HG02642 (cell line): ENCODE measurements at regions not wholly inside any gene's neighbourhood (a gene's known extent, or its start where the extent isn't known, plus 50 kb on each side); places are given as distances from the start of the nearest gene placed in this dataset.
A peak's percentile ranks its signal among the peaks of the same experiment; 100 is the strongest.
"Not testable (repeated sequence)": the region's sequence is repeated elsewhere in the genome, so short reads cannot be mapped to it uniquely, and the experiment has no call there.

Experiments used
- ATAC-seq: cut with Tn5 transposase; IDR thresholded peaks from one replicate; pipeline ENCODE4 v1.9.1; 2021; ENCODE audit warnings: mild to moderate bottlenecking; ENCODE audit not compliant: unreplicated experiment, poor library complexity

- no peak for ATAC-seq
Measured at GRCh38 chr20:5696011-5696559, 54.1 kb upstream of the SHLD1 start.

DNA sequence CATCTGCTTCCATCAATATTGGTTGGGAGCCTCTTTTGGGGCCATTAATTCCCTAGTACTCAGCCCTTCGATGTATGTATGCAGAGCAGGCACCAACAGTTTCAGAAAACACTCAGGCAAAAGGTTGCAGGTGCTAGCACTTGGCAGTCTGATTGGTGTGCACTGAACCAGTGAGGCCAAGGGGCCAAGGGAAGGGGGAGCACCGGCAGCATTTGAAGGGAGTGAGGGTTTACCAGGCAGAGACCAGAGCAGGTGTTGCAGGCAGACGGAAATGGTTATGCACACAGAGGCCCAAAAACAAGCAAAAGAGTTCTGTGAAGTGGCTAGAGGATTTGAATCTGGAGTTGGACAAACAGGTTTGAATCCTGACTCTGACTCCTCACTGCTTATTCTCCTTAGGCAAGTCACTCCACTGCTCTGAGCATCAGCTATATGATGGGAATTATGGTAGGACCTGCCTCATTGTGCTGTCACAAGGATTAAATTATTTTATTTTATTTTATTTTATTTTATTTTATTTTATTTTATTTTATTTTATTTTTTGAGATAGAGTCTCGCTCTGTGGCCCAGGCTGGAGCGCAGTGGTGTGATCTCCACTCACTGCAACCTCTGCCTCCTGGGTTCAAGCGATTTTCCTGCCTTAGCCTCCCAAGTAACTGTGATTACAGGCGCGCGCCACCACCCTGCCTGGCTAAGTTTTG lies 58.1 kb upstream of the SHLD1 start:
- ATAC-seq, result peak; percentile 99

- ATAC-seq, result no peak
Measured at GRCh38 chr20:5689463-5689862, 60.7 kb upstream of the SHLD1 start.

- ATAC-seq, result no peak
Measured at GRCh38 chr20:5688431-5688972, 61.7 kb upstream of the SHLD1 start.

DNA sequence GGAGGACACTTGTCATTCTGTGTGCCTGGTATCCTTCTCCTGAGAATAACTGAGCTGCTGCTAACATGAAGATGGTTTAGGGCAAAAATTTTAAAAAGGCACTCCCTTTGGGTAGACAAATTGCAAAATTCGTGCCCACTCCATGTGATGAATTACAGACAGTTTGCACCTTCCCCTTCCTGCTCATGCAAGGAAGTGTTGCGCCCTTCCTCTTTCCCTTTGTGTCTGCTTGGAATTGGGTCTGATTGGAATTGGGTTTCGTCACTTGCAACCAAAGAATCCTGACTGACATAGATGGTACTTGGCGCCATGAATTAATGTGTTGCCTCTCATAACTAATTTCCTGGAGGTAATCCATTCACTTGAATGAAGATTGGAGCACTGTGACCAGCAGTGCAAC lies 62.3 kb upstream of the SHLD1 start:
- no peak for ATAC-seq

GRCh38 chr20:5686384-5687105 lies 63.7 kb upstream of the SHLD1 start:
- no peak for ATAC-seq

DNA sequence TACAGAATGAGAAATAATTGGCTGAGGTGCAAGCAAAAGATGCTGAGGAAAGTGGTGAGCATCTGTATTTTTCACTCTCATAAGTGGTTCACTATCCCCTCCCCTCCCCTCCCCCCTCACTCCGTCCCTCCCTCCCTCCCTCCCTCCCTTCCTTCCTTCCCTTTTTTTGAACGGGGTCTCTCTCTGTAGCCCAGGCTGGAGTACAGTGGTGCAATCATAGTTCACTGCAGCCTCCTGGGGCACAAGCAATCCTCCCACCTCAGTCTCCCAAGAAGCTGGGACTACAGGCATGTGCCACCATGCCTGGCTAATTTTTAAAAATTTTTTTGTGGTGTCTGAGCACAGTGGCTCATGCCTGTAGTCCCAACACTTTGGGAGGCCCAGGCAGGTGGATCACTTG lies 67.6 kb upstream of the SHLD1 start:
- ATAC-seq, result not testable (repeated sequence)

- no peak for ATAC-seq
Measured at GRCh38 chr20:5680192-5680591, 69.4 kb upstream of the GPCPD1 start.

GRCh38 chr20:5678777-5679176 lies 68.0 kb upstream of the GPCPD1 start:
- ATAC-seq, result no peak

DNA sequence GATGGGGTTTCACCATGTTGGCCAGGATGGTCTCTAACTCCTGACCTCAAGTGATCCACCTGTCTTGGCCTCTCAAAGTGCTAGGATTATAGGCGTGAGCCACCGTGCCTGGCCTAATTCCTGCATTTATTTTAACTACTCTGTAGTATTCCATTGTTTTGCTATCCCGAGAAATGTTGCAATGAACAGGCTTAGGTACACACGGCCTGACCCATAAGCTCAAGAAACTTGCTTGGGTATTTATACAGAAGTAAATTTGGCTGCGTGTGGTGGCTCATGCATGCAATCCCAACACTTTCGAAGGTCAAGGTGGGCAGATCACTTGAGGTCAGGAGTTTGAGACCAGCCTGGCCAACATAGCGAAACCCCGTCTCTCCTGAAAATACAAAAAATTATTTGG lies 67.1 kb upstream of the GPCPD1 start:
- ATAC-seq, result not testable (repeated sequence)

GRCh38 chr20:5677389-5677788 lies 66.6 kb upstream of the GPCPD1 start:
- ATAC-seq, result no peak

DNA sequence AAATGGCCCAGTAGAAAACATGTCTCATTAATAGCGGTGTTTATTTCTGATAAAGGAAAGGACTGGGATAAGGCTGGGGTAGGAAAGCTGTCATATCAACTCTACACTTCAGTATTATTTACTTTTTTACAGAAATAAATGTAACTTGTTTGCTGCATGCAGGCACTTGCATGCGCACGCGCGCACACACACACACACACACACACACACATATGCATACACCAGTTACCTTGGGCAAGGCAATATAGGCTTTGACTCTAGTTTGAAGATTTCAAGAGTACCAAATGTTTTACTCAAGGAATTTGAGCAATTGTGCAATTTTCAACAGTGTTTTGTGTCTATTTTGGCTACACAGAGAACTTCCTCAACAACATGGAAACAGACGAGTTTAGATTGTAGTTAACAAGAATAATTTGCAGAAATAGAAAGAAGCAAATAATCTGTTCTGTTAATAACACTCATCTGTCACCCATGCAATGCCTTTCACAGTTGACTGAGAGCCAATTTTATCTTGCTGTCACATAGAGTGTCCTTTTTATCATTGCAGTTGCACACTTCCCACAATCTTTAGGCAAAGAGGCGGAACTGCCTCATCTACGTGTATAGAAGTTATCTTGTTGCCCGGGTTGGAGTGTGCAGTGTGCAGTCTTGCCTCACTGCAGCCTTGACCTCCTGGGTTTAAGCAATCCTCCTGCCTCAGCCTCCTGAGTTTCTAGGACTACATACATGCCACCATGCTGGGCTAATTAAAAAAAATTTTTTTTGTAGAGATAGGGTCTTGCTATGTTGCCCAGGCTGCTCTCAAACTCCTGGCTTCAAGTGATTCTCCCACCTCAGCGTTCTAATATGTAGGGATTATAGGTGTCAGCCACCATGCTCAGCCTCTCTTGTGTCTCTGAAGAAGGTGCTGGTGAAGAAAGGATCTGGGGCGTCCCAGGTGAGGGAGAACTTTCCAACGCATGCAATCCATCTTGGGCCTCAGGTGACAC lies 64.6 kb upstream of the GPCPD1 start:
- no peak for ATAC-seq

GRCh38 chr20:5674176-5674660 lies 63.4 kb upstream of the GPCPD1 start:
- ATAC-seq, result peak; percentile 91

GRCh38 chr20:5670874-5671273 lies 60.1 kb upstream of the GPCPD1 start:
- ATAC-seq, result no peak

GRCh38 chr20:5670036-5670536 lies 59.3 kb upstream of the GPCPD1 start:
- ATAC-seq, result no peak

- ATAC-seq, result no peak
Measured at GRCh38 chr20:5668529-5668868, 57.7 kb upstream of the GPCPD1 start.

DNA sequence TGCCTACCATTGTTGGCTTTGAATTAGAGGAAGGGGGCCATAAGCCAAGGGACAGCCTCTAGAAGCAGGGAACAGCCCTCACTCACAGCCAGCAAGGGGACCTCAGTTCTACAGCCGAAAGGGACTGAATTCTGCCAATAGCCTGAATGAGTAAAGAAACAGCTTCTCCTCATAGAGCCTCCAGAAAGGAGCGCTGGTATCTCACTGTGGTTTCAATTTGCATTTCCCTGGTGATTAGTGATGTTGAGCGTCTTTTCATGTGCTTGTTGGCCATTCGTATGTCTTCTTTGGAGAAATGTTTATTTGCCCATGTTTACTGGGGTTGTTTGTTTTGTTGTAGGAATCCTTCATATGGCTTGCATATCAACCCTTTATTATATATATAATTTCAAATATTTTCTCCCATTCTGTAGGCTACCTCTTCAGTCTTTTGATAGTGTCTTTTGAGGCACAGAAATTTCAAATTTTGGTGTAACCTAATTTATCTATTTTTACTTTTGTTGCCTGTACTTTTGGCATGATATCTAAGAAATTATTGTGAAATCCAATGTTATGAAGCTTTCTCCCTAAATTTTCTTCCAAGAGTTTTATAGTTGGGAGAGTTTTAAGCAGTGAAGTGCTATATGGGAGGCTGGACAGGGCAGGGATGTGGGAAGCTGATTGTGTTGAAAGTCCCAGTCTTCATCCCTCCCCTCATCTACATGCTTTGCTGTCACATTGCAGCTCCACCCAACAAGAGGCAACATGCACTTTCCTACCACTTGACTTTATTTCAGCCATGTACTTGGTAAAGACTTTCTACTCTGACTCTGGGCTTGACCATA lies 57.1 kb upstream of the GPCPD1 start:
- ATAC-seq, result no peak

GRCh38 chr20:5665417-5665816 lies 54.6 kb upstream of the GPCPD1 start:
- no peak for ATAC-seq

- ATAC-seq, result no peak
Measured at GRCh38 chr20:5663396-5663795, 52.6 kb upstream of the GPCPD1 start.
